ENCODE measurements at regions not wholly inside any gene's neighbourhood (a gene's known extent, or its start where the extent isn't known, plus 50 kb on each side); places are given as distances from the start of the nearest gene placed in this dataset.

GRCh38 chr5:148003226-148003625 is 60.6 kb upstream of the SPINK5 start:
- H3K9me2 ChIP-seq (ENCODE audit: insufficient read depth, low read length): no peaks in the 10 kb centered on the region
- ChIA-PET CTCF (ENCODE audit: unreplicated experiment) (no interaction called here), POLR2A (no interaction called here)
- no peak overlapping the region for H3K4me2 ChIP-seq (ENCODE audit: low read length)
- no peaks in the 10 kb centered on the region for H3K4me1 ChIP-seq (ENCODE audit: insufficient read depth, low read length, poor library complexity, severe bottlenecking)
- H3K79me2 ChIP-seq (ENCODE audit: insufficient read depth, low read depth, low read length): no peaks in the 10 kb centered on the region
- DNase-seq (ENCODE audit: low spot score): no peak
- H4K20me1 ChIP-seq (ENCODE audit: insufficient read depth, low read length): no peaks in the 10 kb centered on the region
- TF ChIP-seq, protein P1, sequence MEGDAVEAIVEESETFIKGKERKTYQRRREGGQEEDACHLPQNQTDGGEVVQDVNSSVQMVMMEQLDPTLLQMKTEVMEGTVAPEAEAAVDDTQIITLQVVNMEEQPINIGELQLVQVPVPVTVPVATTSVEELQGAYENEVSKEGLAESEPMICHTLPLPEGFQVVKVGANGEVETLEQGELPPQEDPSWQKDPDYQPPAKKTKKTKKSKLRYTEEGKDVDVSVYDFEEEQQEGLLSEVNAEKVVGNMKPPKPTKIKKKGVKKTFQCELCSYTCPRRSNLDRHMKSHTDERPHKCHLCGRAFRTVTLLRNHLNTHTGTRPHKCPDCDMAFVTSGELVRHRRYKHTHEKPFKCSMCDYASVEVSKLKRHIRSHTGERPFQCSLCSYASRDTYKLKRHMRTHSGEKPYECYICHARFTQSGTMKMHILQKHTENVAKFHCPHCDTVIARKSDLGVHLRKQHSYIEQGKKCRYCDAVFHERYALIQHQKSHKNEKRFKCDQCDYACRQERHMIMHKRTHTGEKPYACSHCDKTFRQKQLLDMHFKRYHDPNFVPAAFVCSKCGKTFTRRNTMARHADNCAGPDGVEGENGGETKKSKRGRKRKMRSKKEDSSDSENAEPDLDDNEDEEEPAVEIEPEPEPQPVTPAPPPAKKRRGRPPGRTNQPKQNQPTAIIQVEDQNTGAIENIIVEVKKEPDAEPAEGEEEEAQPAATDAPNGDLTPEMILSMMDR (conservative IDR thresholded peaks at IDR 0.05; ENCODE audit: low read length): no peak
- TF ChIP-seq EZH2phosphoT487 (IDR thresholded peaks at IDR 0.05; ENCODE audit: borderline replicate concordance, low read depth, low read length): no peak
- no peaks in the 10 kb centered on the region for H3K36me3 ChIP-seq (ENCODE audit: insufficient read depth, low read length)
- no peak overlapping the region for H3K27ac ChIP-seq (ENCODE audit: low read depth, low read length, poor library complexity, severe bottlenecking)
- no peaks in the 10 kb centered on the region; the same call in 1 of the 2 replicates for H3K9me3 ChIP-seq (ENCODE audit: low read length)
- no peak overlapping the region for H2AFZ ChIP-seq (ENCODE audit: low read length)
- BruUV-seq (replicated peaks): no TSS peak
- H3K4me3 ChIP-seq (ENCODE audit: low read depth, low read length, poor library complexity, severe bottlenecking): no peak overlapping the region
- intact Hi-C loops (cut with micrococcal nuclease; ENCODE audit: unreplicated experiment): no loop called here

DNA sequence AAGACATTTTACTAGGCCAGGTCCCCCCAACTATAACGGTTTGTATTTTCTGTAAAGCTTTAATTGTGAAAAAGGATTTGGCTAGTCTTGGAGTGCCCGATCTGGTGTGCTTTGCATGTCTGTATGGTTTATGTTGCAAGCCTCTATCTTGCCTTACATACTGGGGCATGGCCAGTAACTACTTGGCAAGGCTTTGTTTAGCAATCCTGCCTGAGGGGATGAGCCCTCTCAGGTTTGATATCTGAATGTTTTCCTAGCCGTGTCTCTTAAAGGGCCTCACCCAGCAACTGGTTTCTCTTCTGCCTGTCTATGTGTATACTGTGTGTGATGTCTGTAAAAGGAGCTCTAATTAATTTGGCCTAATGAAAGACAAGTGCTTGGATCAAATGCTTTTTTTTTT is 61.3 kb upstream of the SPINK5 start:
- BruUV-seq (replicated peaks): no TSS peak
- H4K20me1 ChIP-seq (ENCODE audit: insufficient read depth, low read length): no peaks in the 10 kb centered on the region
- intact Hi-C loops (cut with micrococcal nuclease; ENCODE audit: unreplicated experiment): no loop called here
- H3K9me3 ChIP-seq (ENCODE audit: low read length): no peaks in the 10 kb centered on the region; the same call in 1 of the 2 replicates
- no peak overlapping the region for H3K4me2 ChIP-seq (ENCODE audit: low read length)
- H2AFZ ChIP-seq (ENCODE audit: low read length): no peak overlapping the region
- no peak for DNase-seq (ENCODE audit: low spot score)
- H3K27ac ChIP-seq (ENCODE audit: low read depth, low read length, poor library complexity, severe bottlenecking): no peak overlapping the region
- no peak overlapping the region for H3K4me3 ChIP-seq (ENCODE audit: low read depth, low read length, poor library complexity, severe bottlenecking)
- no peaks in the 10 kb centered on the region for H3K4me1 ChIP-seq (ENCODE audit: insufficient read depth, low read length, poor library complexity, severe bottlenecking)
- H3K36me3 ChIP-seq (ENCODE audit: insufficient read depth, low read length): no peaks in the 10 kb centered on the region
- POLR2A ChIA-PET: no interaction called here
- H3K79me2 ChIP-seq (ENCODE audit: insufficient read depth, low read depth, low read length): no peaks in the 10 kb centered on the region
- TF ChIP-seq, protein P1 (conservative IDR thresholded peaks at IDR 0.05; ENCODE audit: low read length): no peak
- TF ChIP-seq EZH2phosphoT487 (IDR thresholded peaks at IDR 0.05; ENCODE audit: borderline replicate concordance, low read depth, low read length): no peak
- CTCF ChIA-PET (ENCODE audit: unreplicated experiment): no interaction called here
- H3K9me2 ChIP-seq (ENCODE audit: insufficient read depth, low read length): no peaks in the 10 kb centered on the region

DNA sequence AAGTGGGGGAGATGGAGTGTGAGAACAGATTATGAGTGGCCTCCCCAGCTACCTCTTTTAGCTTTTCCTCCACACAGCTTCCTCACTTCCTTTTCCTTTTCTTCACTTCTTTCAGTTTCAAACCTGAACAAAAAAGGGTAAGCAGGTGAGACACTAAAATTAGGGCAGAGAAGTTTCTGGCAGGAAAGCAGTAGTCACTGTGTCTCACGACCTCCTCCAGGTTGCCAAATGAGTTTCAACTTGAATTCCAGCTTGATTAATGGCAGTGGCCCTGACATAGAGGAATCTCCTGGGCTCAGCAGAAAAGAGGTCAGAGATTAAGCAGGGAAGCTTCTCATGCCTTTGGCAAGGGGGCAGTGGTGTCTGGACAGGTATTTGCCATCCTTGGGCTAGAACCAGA is 63.7 kb upstream of the SPINK5 start:
- no peak overlapping the region for H2AFZ ChIP-seq (ENCODE audit: low read length)
- H3K4me1 ChIP-seq (ENCODE audit: insufficient read depth, low read length, poor library complexity, severe bottlenecking): no peaks in the 10 kb centered on the region
- H3K9me2 ChIP-seq (ENCODE audit: insufficient read depth, low read length): no peaks in the 10 kb centered on the region
- TF ChIP-seq EZH2phosphoT487 (IDR thresholded peaks at IDR 0.05; ENCODE audit: borderline replicate concordance, low read depth, low read length): no peak
- TF ChIP-seq, protein P1 (conservative IDR thresholded peaks at IDR 0.05; ENCODE audit: low read length): no peak
- H3K27ac ChIP-seq (ENCODE audit: low read depth, low read length, poor library complexity, severe bottlenecking): no peak overlapping the region
- no peaks in the 10 kb centered on the region for H3K36me3 ChIP-seq (ENCODE audit: insufficient read depth, low read length)
- intact Hi-C loops (cut with micrococcal nuclease; ENCODE audit: unreplicated experiment): no loop called here
- H3K4me3 ChIP-seq (ENCODE audit: low read depth, low read length, poor library complexity, severe bottlenecking): no peak overlapping the region
- no peak overlapping the region for H3K4me2 ChIP-seq (ENCODE audit: low read length)
- DNase-seq (ENCODE audit: low spot score): no peak
- POLR2A ChIA-PET: interaction anchor here (0.7 to 1.0 kb wide), 2 partner anchors 237 to 414 kb away, joined by 3 to 4 read pairs; no protein-coding TSS in a partner anchor
- H4K20me1 ChIP-seq (ENCODE audit: insufficient read depth, low read length): no peaks in the 10 kb centered on the region
- CTCF ChIA-PET (ENCODE audit: unreplicated experiment): no interaction called here
- no TSS peak for BruUV-seq (replicated peaks)
- no peaks in the 10 kb centered on the region for H3K79me2 ChIP-seq (ENCODE audit: insufficient read depth, low read depth, low read length)
- no peaks in the 10 kb centered on the region; the same call in 1 of the 2 replicates for H3K9me3 ChIP-seq (ENCODE audit: low read length)

All from OCI-LY7 (cell line).